Choroid plexus epithelial cell (primary cell): ENCODE measurements at regions not wholly inside any gene's neighbourhood (a gene's known extent, or its start where the extent isn't known, plus 50 kb on each side); places are given as distances from the start of the nearest gene placed in this dataset.

Source experiments
- DNase-seq: peaks from one replicate; pipeline ENCODE4 v3.0.0-alpha.2; 2010; ENCODE audit warnings: low read depth
- H3K4me3 ChIP-seq: 2 replicates; pipeline ENCODE4 v1.5.1; 2011; ENCODE audit warnings: low read depth, mild to moderate bottlenecking, control low read depth, low read length, moderate library complexity
- CTCF ChIP-seq: conservative IDR thresholded peaks from 2 replicates; pipeline ENCODE4 v1.5.1; 2011; ENCODE audit warnings: low read depth, mild to moderate bottlenecking, control low read depth, inconsistent platforms, low read length, moderate library complexity

- no peak for TF ChIP-seq CTCF
- peak; percentile 51 for DNase-seq
- no peak overlapping the region for H3K4me3 ChIP-seq
These were observed 198.9 kb downstream of the TAF11L14 start for GRCh38 chr5:17832949-17833745.

- no peak for DNase-seq
- no peak for TF ChIP-seq CTCF
- H3K4me3 ChIP-seq, result no peak overlapping the region
These were observed 203.5 kb downstream of the TAF11L14 start for GRCh38 chr5:17837757-17838156.

GRCh38 chr5:17838469-17838868, 204.2 kb downstream of the TAF11L14 start:
- DNase-seq, result peak; percentile 39
- no peak overlapping the region for H3K4me3 ChIP-seq
- no peak for TF ChIP-seq CTCF

GRCh38 chr5:17839848-17840247, 205.6 kb downstream of the TAF11L14 start:
- no peak overlapping the region for H3K4me3 ChIP-seq
- peak; percentile 52 for DNase-seq
- no peak for TF ChIP-seq CTCF

- H3K4me3 ChIP-seq, result no peak overlapping the region
- TF ChIP-seq CTCF, result no peak
- no peak for DNase-seq
These were observed 212.2 kb downstream of the TAF11L14 start for GRCh38 chr5:17846496-17846895.

GRCh38 chr5:17847286-17847685, 213.0 kb downstream of the TAF11L14 start:
- H3K4me3 ChIP-seq, result no peak overlapping the region
- no peak for TF ChIP-seq CTCF
- DNase-seq, result no peak

GRCh38 chr5:17852111-17852510, 217.9 kb downstream of the TAF11L14 start:
- H3K4me3 ChIP-seq, result no peak overlapping the region
- peak; percentile 13 for DNase-seq
- TF ChIP-seq CTCF, result no peak
